ENCODE measurements at regions not wholly inside any gene's neighbourhood (a gene's known extent, or its start where the extent isn't known, plus 50 kb on each side); places are given as distances from the start of the nearest gene placed in this dataset.

- Histone ChIP-seq H3K27me3 (ENCODE audit: control insufficient read depth in 4 of 4, insufficient read depth in 4 of 4, low read length in 3 of 4) (peaks cover 0 to 3% (median 0%) of the 10 kb centered on the region in 4 donors), H3K9me3 (ENCODE audit: control insufficient read depth in 4 of 4, low read length in 3 of 4) (no peaks in the 10 kb centered on the region)
- TF ChIP-seq FOXA2 (IDR thresholded peaks at IDR 0.05) (no peak), JUND (IDR thresholded peaks at IDR 0.05) (no peak), ZBTB33 (IDR thresholded peaks at IDR 0.05) (no peak), YY1 (IDR thresholded peaks at IDR 0.05) (no peak), SP1 (IDR thresholded peaks at IDR 0.05) (no peak)
- TF ChIP-seq, protein P1, sequence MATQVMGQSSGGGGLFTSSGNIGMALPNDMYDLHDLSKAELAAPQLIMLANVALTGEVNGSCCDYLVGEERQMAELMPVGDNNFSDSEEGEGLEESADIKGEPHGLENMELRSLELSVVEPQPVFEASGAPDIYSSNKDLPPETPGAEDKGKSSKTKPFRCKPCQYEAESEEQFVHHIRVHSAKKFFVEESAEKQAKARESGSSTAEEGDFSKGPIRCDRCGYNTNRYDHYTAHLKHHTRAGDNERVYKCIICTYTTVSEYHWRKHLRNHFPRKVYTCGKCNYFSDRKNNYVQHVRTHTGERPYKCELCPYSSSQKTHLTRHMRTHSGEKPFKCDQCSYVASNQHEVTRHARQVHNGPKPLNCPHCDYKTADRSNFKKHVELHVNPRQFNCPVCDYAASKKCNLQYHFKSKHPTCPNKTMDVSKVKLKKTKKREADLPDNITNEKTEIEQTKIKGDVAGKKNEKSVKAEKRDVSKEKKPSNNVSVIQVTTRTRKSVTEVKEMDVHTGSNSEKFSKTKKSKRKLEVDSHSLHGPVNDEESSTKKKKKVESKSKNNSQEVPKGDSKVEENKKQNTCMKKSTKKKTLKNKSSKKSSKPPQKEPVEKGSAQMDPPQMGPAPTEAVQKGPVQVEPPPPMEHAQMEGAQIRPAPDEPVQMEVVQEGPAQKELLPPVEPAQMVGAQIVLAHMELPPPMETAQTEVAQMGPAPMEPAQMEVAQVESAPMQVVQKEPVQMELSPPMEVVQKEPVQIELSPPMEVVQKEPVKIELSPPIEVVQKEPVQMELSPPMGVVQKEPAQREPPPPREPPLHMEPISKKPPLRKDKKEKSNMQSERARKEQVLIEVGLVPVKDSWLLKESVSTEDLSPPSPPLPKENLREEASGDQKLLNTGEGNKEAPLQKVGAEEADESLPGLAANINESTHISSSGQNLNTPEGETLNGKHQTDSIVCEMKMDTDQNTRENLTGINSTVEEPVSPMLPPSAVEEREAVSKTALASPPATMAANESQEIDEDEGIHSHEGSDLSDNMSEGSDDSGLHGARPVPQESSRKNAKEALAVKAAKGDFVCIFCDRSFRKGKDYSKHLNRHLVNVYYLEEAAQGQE (IDR thresholded peaks at IDR 0.05) = no peak
Observed at GRCh38 chr12:58299371-58299770, 358.0 kb downstream of the ATP23 start.

GRCh38 chr12:58301038-58301729 is 359.8 kb downstream of the ATP23 start:
- H3K9ac ChIP-seq (ENCODE audit: low read depth in 1 of 2, low read length in 2 of 2) = no peak overlapping the region
- H3K4me1 ChIP-seq (ENCODE audit: control insufficient read depth in 4 of 4, insufficient read depth in 4 of 4, low read length in 3 of 4) = no peaks in the 10 kb centered on the region
- H3K36me3 ChIP-seq (ENCODE audit: control insufficient read depth in 4 of 4, insufficient read depth in 3 of 4, low read depth in 1 of 4, low read length in 3 of 4) = no peaks in the 10 kb centered on the region
- H3K9me3 ChIP-seq (ENCODE audit: control insufficient read depth in 4 of 4, low read length in 3 of 4) = no peaks in the 10 kb centered on the region
- H3K27me3 ChIP-seq (ENCODE audit: control insufficient read depth in 4 of 4, insufficient read depth in 4 of 4, low read length in 3 of 4) = peaks cover 0 to 3% (median 0%) of the 10 kb centered on the region in 4 donors
- no peak for DNase-seq (ENCODE audit: low spot score)
- H3K4me3 ChIP-seq (ENCODE audit: low read depth in 1 of 3, low read length in 3 of 3) = no peak overlapping the region
- H3K27ac ChIP-seq (ENCODE audit: low read depth in 1 of 2, low read length in 2 of 2) = no peak overlapping the region
- no peak for TF ChIP-seq FOXA1 (IDR thresholded peaks at IDR 0.05)
- no peak for TF ChIP-seq GABPA (IDR thresholded peaks at IDR 0.05 in 1 of 2, conservative IDR thresholded peaks at IDR 0.05 in 1 of 2)
- TF ChIP-seq RXRA (IDR thresholded peaks at IDR 0.05) = no peak
- TF ChIP-seq TAF1 (conservative IDR thresholded peaks at IDR 0.05) = no peak
- no peak for TF ChIP-seq YY1 (IDR thresholded peaks at IDR 0.05)
- no peak for TF ChIP-seq HNF4A (conservative IDR thresholded peaks at IDR 0.05)
- 87% methylated on average over 8 of the region's 8 CpGs for WGBS

More at GRCh38 chr12:58299371-58299770, 358.0 kb downstream of the ATP23 start:
- no peak for DNase-seq (ENCODE audit: low spot score)
- no peak overlapping the region for H3K4me3 ChIP-seq (ENCODE audit: low read depth in 1 of 3, low read length in 3 of 3)
- H3K27ac ChIP-seq (ENCODE audit: low read depth in 1 of 2, low read length in 2 of 2) = no peak overlapping the region
- no peaks in the 10 kb centered on the region for H3K4me1 ChIP-seq (ENCODE audit: control insufficient read depth in 4 of 4, insufficient read depth in 4 of 4, low read length in 3 of 4)
- H3K9ac ChIP-seq (ENCODE audit: low read depth in 1 of 2, low read length in 2 of 2) = no peak overlapping the region
- no peaks in the 10 kb centered on the region for H3K36me3 ChIP-seq (ENCODE audit: control insufficient read depth in 4 of 4, insufficient read depth in 3 of 4, low read depth in 1 of 4, low read length in 3 of 4)

DNA sequence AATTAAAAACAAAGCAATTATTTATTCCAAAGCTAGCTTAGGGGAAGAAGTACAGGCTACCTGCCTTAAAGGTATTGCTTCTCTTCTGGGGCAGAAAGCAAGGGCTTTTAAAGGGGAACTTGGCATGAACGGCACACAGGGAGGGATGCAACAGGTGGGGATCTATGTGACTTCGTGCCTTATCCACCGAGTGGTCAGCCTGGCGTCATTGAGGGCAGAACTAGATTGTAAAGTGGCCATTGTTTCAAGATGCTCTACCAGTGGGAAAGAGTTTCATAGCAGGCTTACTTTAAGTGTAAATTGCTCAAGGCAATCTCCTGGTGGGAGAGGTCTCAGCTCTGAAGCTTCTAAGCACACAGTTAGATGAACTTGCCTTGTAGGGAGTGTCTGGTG is 360.4 kb downstream of the ATP23 start:
- Histone ChIP-seq H3K9ac (ENCODE audit: low read depth in 1 of 2, low read length in 2 of 2) (no peak overlapping the region), H3K27ac (ENCODE audit: low read depth in 1 of 2, low read length in 2 of 2) (no peak overlapping the region), H3K27me3 (ENCODE audit: control insufficient read depth in 4 of 4, insufficient read depth in 4 of 4, low read length in 3 of 4) (peaks cover 0 to 3% (median 0%) of the 10 kb centered on the region in 4 donors), H3K4me3 (ENCODE audit: low read depth in 1 of 3, low read length in 3 of 3) (no peak overlapping the region), H3K9me3 (ENCODE audit: control insufficient read depth in 4 of 4, low read length in 3 of 4) (no peaks in the 10 kb centered on the region), H3K4me1 (ENCODE audit: control insufficient read depth in 4 of 4, insufficient read depth in 4 of 4, low read length in 3 of 4) (no peaks in the 10 kb centered on the region), H3K36me3 (ENCODE audit: control insufficient read depth in 4 of 4, insufficient read depth in 3 of 4, low read depth in 1 of 4, low read length in 3 of 4) (no peaks in the 10 kb centered on the region)
- 65% methylated on average over 4 of the region's 4 CpGs for WGBS
- no peak for TF ChIP-seq GABPA (IDR thresholded peaks at IDR 0.05 in 1 of 2, conservative IDR thresholded peaks at IDR 0.05 in 1 of 2)
- no peak for TF ChIP-seq JUND (IDR thresholded peaks at IDR 0.05)
- TF ChIP-seq HNF4G (IDR thresholded peaks at IDR 0.05) = no peak
- TF ChIP-seq ZBTB33 (IDR thresholded peaks at IDR 0.05) = no peak
- TF ChIP-seq RAD21 (IDR thresholded peaks at IDR 0.05) = no peak
- no peak for DNase-seq (ENCODE audit: low spot score)

Measured in liver (tissue), 7 donors.